MM.1S (cell line): ENCODE measurements at regions not wholly inside any gene's neighbourhood (a gene's known extent, or its start where the extent isn't known, plus 50 kb on each side); places are given as distances from the start of the nearest gene placed in this dataset.

Experiments
- DNase-seq: peaks from one replicate; pipeline ENCODE4 v3.0.0-alpha.2; 2015
- H2AFZ ChIP-seq: fragments of 300-600 bp; sonication (generic); 2 replicates; pipeline ENCODE4 v1.6.0; 2016; ENCODE audit warnings: antibody characterized with exemption, low read length
- H3F3A ChIP-seq: fragments of 300-600 bp; sonication (generic); 2 replicates; pipeline ENCODE4 v1.6.1; 2016; ENCODE audit warnings: mild to moderate bottlenecking, antibody characterized with exemption, low read length, moderate library complexity, mixed read lengths; ENCODE audit not compliant: insufficient read depth
- H3K27ac ChIP-seq: fragments of 300-600 bp; sonication (generic); 2 replicates; pipeline ENCODE4 v1.5.1; 2016; ENCODE audit warnings: mild to moderate bottlenecking, low read length
- H3K27me3 ChIP-seq: fragments of 300-600 bp; sonication (generic); replicated peaks from 2 replicates; pipeline ENCODE4 v1.6.0; 2016; ENCODE audit warnings: low read length; ENCODE audit not compliant: insufficient read depth
- H3K36me3 ChIP-seq: fragments of 300-600 bp; sonication (generic); replicated peaks from 2 replicates; pipeline ENCODE4 v1.6.1; 2016; ENCODE audit warnings: mild to moderate bottlenecking, low read length, mixed read lengths; ENCODE audit not compliant: insufficient read depth
- H3K4me1 ChIP-seq: fragments of 300-600 bp; sonication (generic); 2 replicates; pipeline ENCODE4 v1.6.1; 2016; ENCODE audit warnings: low read length, mixed read lengths
- H3K4me2 ChIP-seq: fragments of 300-600 bp; sonication (generic); 2 replicates; pipeline ENCODE4 v1.6.0; 2016; ENCODE audit warnings: low read depth, low read length
- H3K4me3 ChIP-seq: fragments of 300-600 bp; sonication (generic); 2 replicates; pipeline ENCODE4 v1.5.1; 2016; ENCODE audit warnings: low read length, mixed read lengths
- H3K79me2 ChIP-seq: fragments of 300-600 bp; sonication (generic); 2 replicates; pipeline ENCODE4 v1.6.1; 2016; ENCODE audit warnings: mixed run types, low read length, mixed read lengths
- H3K9ac ChIP-seq: fragments of 300-600 bp; sonication (generic); 2 replicates; pipeline ENCODE4 v1.6.1; 2016; ENCODE audit warnings: low read length, mixed read lengths
- H3K9me2 ChIP-seq: fragments of 300-600 bp; sonication (generic); replicated peaks from 2 replicates; pipeline ENCODE4 v1.6.1; 2016; ENCODE audit warnings: mild to moderate bottlenecking, low read length, mixed read lengths; ENCODE audit not compliant: insufficient read depth
- H3K9me3 ChIP-seq: fragments of 300-600 bp; sonication (generic); replicated peaks from 2 replicates; pipeline ENCODE4 v1.6.1; 2016; ENCODE audit warnings: mild to moderate bottlenecking, low read length, mixed read lengths; ENCODE audit not compliant: insufficient read depth
- H4K20me1 ChIP-seq: fragments of 300-600 bp; sonication (generic); 2 replicates; pipeline ENCODE4 v1.6.1; 2016; ENCODE audit warnings: mild to moderate bottlenecking, low read length, moderate library complexity, mixed read lengths; ENCODE audit not compliant: insufficient read depth
- CTCF ChIP-seq: fragments of 300-600 bp; sonication (generic); IDR thresholded peaks from 2 replicates; pipeline ENCODE4 v1.5.1; 2016; ENCODE audit warnings: antibody characterized with exemption, low read length, mixed read lengths
- EZH2 ChIP-seq: fragments of 300-600 bp; sonication (generic); optimal IDR thresholded peaks from 2 replicates; pipeline ENCODE3; 2017; ENCODE audit warnings: low read depth, mild to moderate bottlenecking, antibody characterized with exemption, low read length, mixed read lengths
- EZH2phosphoT487 ChIP-seq: fragments of 300-600 bp; sonication (generic); IDR thresholded peaks from 2 replicates; pipeline ENCODE4 v1.6.1; 2018; ENCODE audit warnings: antibody characterized with exemption, low read length

- Histone ChIP-seq H3K4me2 (no peak overlapping the region), H3K79me2 (no peaks in the 10 kb centered on the region), H3K9me3 (no peaks in the 10 kb centered on the region), H3K4me3 (no peak overlapping the region), H2AFZ (no peak overlapping the region), H3K9me2 (no peaks in the 10 kb centered on the region), H3K36me3 (no peaks in the 10 kb centered on the region), H4K20me1 (no peaks in the 10 kb centered on the region), H3K27me3 (no peaks in the 10 kb centered on the region), H3K27ac (no peak overlapping the region), H3K9ac (no peak overlapping the region), H3F3A (no peaks in the 10 kb centered on the region), H3K4me1 (no peaks in the 10 kb centered on the region)
- TF ChIP-seq CTCF (no peak), EZH2phosphoT487 (no peak), EZH2 (no peak)
- no peak for DNase-seq
Observed at GRCh38 chr4:91830681-91831395, 472.9 kb upstream of the GRID2 start.

- Histone ChIP-seq H3F3A (no peaks in the 10 kb centered on the region), H3K27me3 (no peaks in the 10 kb centered on the region), H3K9ac (no peak overlapping the region), H3K9me2 (no peaks in the 10 kb centered on the region), H4K20me1 (no peaks in the 10 kb centered on the region), H3K36me3 (no peaks in the 10 kb centered on the region), H3K79me2 (no peaks in the 10 kb centered on the region), H3K27ac (no peak overlapping the region), H2AFZ (no peak overlapping the region), H3K4me1 (no peaks in the 10 kb centered on the region), H3K4me2 (no peak overlapping the region), H3K9me3 (no peaks in the 10 kb centered on the region), H3K4me3 (no peak overlapping the region)
- TF ChIP-seq EZH2phosphoT487, result no peak
- TF ChIP-seq EZH2, result no peak
- no peak for TF ChIP-seq CTCF
- DNase-seq, result no peak
Observed at GRCh38 chr4:91837608-91838029, 466.1 kb upstream of the GRID2 start.

GRCh38 chr4:91838181-91838861, 465.4 kb upstream of the GRID2 start:
- TF ChIP-seq EZH2phosphoT487, result no peak
- TF ChIP-seq EZH2, result no peak
- TF ChIP-seq CTCF, result no peak
- no peak overlapping the region for H3K9ac ChIP-seq
- H3K27ac ChIP-seq, result no peak overlapping the region
- no peaks in the 10 kb centered on the region for H3F3A ChIP-seq
- no peak for DNase-seq
- no peaks in the 10 kb centered on the region for H3K9me2 ChIP-seq
- H3K36me3 ChIP-seq, result no peaks in the 10 kb centered on the region
- no peaks in the 10 kb centered on the region for H4K20me1 ChIP-seq
- H3K79me2 ChIP-seq, result no peaks in the 10 kb centered on the region
- H3K4me1 ChIP-seq, result no peaks in the 10 kb centered on the region
- H3K4me3 ChIP-seq, result no peak overlapping the region
- H3K9me3 ChIP-seq, result no peaks in the 10 kb centered on the region
- no peak overlapping the region for H3K4me2 ChIP-seq
- no peak overlapping the region for H2AFZ ChIP-seq
- H3K27me3 ChIP-seq, result no peaks in the 10 kb centered on the region
